ENCODE measurements at regions not wholly inside any gene's neighbourhood (a gene's known extent, or its start where the extent isn't known, plus 50 kb on each side); places are given as distances from the start of the nearest gene placed in this dataset.

DNA sequence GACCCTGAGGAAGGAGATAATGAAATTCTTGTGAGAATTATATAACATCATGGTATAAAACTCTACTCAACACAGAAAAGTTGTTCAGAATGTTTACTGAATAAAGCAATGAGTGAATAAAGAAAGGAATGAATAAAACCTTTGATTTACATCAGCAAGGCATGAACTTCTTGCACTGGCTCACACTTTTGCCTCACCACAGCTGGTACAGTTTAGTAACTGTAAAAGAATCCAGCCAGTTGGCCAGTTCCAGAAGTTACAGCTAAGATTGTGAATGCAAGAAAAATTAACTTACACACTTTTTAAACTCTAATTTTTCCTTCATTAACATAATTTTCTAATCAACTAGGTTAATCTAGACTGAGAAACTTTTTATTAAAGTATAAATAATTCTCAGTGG lies 490.9 kb downstream of the NFIB start:
- POLR2A ChIA-PET = no interaction called here
- H3K27ac ChIP-seq (ENCODE audit: extremely low read depth, low read depth, low read length) = no peak overlapping the region
- no peaks in the 10 kb centered on the region for H3K9me3 ChIP-seq (ENCODE audit: control insufficient read depth, insufficient read depth, low read depth, low read length)
- H3K4me1 ChIP-seq (ENCODE audit: control insufficient read depth, insufficient read depth, low read length) = no peaks in the 10 kb centered on the region
- TF ChIP-seq ZNF132 (tag by site-specific recombination; IDR thresholded peaks at IDR 0.05; ENCODE audit: borderline replicate concordance) = no peak
- TF ChIP-seq ZNF202 (tag by site-specific recombination; IDR thresholded peaks at IDR 0.05; ENCODE audit: borderline replicate concordance) = no peak
- TF ChIP-seq, protein P1, sequence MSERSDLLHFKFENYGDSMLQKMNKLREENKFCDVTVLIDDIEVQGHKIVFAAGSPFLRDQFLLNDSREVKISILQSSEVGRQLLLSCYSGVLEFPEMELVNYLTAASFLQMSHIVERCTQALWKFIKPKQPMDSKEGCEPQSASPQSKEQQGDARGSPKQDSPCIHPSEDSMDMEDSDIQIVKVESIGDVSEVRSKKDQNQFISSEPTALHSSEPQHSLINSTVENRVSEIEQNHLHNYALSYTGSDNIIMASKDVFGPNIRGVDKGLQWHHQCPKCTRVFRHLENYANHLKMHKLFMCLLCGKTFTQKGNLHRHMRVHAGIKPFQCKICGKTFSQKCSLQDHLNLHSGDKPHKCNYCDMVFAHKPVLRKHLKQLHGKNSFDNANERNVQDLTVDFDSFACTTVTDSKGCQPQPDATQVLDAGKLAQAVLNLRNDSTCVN (tag by site-specific recombination; optimal IDR thresholded peaks at IDR 0.05) = no peak
- no peak for TF ChIP-seq GLIS1 (tag by site-specific recombination; IDR thresholded peaks at IDR 0.05)
- no peak for TF ChIP-seq ZNF777 (tag by site-specific recombination; IDR thresholded peaks at IDR 0.05; ENCODE audit: borderline replicate concordance)
- no peak for TF ChIP-seq ZNF214 (tag by site-specific recombination; IDR thresholded peaks at IDR 0.05; ENCODE audit: borderline replicate concordance)
- TF ChIP-seq ZNF19 (tag by site-specific recombination; IDR thresholded peaks at IDR 0.05; ENCODE audit: low read depth) = no peak
- TF ChIP-seq, protein P2, sequence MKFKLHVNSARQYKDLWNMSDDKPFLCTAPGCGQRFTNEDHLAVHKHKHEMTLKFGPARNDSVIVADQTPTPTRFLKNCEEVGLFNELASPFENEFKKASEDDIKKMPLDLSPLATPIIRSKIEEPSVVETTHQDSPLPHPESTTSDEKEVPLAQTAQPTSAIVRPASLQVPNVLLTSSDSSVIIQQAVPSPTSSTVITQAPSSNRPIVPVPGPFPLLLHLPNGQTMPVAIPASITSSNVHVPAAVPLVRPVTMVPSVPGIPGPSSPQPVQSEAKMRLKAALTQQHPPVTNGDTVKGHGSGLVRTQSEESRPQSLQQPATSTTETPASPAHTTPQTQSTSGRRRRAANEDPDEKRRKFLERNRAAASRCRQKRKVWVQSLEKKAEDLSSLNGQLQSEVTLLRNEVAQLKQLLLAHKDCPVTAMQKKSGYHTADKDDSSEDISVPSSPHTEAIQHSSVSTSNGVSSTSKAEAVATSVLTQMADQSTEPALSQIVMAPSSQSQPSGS (tag by site-specific recombination; IDR thresholded peaks at IDR 0.05; ENCODE audit: low read depth) = no peak
- TF ChIP-seq ZNF768 (tag by site-specific recombination; IDR thresholded peaks at IDR 0.05) = no peak
- TF ChIP-seq ZNF658 (tag by site-specific recombination; IDR thresholded peaks at IDR 0.05) = no peak
- TF ChIP-seq, protein P3, sequence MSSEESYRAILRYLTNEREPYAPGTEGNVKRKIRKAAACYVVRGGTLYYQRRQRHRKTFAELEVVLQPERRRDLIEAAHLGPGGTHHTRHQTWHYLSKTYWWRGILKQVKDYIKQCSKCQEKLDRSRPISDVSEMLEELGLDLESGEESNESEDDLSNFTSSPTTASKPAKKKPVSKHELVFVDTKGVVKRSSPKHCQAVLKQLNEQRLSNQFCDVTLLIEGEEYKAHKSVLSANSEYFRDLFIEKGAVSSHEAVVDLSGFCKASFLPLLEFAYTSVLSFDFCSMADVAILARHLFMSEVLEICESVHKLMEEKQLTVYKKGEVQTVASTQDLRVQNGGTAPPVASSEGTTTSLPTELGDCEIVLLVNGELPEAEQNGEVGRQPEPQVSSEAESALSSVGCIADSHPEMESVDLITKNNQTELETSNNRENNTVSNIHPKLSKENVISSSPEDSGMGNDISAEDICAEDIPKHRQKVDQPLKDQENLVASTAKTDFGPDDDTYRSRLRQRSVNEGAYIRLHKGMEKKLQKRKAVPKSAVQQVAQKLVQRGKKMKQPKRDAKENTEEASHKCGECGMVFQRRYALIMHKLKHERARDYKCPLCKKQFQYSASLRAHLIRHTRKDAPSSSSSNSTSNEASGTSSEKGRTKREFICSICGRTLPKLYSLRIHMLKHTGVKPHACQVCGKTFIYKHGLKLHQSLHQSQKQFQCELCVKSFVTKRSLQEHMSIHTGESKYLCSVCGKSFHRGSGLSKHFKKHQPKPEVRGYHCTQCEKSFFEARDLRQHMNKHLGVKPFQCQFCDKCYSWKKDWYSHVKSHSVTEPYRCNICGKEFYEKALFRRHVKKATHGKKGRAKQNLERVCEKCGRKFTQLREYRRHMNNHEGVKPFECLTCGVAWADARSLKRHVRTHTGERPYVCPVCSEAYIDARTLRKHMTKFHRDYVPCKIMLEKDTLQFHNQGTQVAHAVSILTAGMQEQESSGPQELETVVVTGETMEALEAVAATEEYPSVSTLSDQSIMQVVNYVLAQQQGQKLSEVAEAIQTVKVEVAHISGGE (tag by site-specific recombination; conservative IDR thresholded peaks at IDR 0.05; ENCODE audit: low read depth) = no peak
- TF ChIP-seq ZNF521 (tag by site-specific recombination; IDR thresholded peaks at IDR 0.05) = no peak
- TF ChIP-seq, protein P4, sequence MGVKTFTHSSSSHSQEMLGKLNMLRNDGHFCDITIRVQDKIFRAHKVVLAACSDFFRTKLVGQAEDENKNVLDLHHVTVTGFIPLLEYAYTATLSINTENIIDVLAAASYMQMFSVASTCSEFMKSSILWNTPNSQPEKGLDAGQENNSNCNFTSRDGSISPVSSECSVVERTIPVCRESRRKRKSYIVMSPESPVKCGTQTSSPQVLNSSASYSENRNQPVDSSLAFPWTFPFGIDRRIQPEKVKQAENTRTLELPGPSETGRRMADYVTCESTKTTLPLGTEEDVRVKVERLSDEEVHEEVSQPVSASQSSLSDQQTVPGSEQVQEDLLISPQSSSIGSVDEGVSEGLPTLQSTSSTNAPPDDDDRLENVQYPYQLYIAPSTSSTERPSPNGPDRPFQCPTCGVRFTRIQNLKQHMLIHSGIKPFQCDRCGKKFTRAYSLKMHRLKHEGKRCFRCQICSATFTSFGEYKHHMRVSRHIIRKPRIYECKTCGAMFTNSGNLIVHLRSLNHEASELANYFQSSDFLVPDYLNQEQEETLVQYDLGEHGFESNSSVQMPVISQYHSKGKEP (tag by site-specific recombination; IDR thresholded peaks at IDR 0.05) = no peak
- no peak for TF ChIP-seq BCL11A (tag by site-specific recombination; IDR thresholded peaks at IDR 0.05; ENCODE audit: low read depth)
- TF ChIP-seq, protein P5, sequence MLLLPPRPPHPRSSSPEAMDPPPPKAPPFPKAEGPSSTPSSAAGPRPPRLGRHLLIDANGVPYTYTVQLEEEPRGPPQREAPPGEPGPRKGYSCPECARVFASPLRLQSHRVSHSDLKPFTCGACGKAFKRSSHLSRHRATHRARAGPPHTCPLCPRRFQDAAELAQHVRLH (tag by site-specific recombination; IDR thresholded peaks at IDR 0.05) = no peak
- H3K36me3 ChIP-seq (ENCODE audit: control insufficient read depth in 2 of 2, insufficient read depth in 1 of 2, low read length in 2 of 2) = no peaks in the 10 kb centered on the region
- CTCF ChIA-PET = interaction anchor here (0.6 to 0.9 kb wide), 2 partner anchors 212 to 1121 kb away, joined by 3 read pairs; no protein-coding TSS in a partner anchor
- H3K4me3 ChIP-seq (ENCODE audit: low read depth, low read length) = no peak overlapping the region

DNA sequence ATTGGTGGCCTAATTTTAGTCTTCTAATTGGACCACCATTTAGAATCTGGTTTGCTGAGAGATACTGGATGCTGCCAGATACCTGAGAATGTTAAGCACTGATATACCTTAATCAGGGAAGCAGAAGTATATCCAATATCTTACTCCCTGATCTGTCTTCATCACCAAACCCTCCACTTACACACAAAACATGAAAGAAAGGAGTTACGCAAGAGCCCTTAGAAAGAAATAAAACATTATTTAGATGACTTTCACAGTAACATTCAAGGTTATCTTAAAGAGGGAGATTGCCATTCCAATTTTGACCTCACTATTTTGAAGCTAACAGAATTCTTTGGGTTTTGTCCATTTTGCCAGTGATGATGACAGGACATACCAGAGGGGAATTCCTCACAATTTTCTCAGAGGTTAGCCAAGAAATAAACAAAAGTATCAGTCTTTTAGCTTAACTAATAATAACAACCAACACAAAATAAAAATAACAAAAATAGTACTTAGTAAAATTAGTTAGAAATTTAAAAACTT lies 496.1 kb downstream of the NFIB start:
- H3K9me3 ChIP-seq (ENCODE audit: control insufficient read depth, insufficient read depth, low read depth, low read length) = no peaks in the 10 kb centered on the region
- no peaks in the 10 kb centered on the region for H3K36me3 ChIP-seq (ENCODE audit: control insufficient read depth in 2 of 2, insufficient read depth in 1 of 2, low read length in 2 of 2)
- ChIA-PET CTCF (interaction anchor here (0.7 kb wide), 1 partner anchor 29 kb away, joined by 5 read pairs; no protein-coding TSS in a partner anchor), POLR2A (no interaction called here)
- TF ChIP-seq, protein P6, sequence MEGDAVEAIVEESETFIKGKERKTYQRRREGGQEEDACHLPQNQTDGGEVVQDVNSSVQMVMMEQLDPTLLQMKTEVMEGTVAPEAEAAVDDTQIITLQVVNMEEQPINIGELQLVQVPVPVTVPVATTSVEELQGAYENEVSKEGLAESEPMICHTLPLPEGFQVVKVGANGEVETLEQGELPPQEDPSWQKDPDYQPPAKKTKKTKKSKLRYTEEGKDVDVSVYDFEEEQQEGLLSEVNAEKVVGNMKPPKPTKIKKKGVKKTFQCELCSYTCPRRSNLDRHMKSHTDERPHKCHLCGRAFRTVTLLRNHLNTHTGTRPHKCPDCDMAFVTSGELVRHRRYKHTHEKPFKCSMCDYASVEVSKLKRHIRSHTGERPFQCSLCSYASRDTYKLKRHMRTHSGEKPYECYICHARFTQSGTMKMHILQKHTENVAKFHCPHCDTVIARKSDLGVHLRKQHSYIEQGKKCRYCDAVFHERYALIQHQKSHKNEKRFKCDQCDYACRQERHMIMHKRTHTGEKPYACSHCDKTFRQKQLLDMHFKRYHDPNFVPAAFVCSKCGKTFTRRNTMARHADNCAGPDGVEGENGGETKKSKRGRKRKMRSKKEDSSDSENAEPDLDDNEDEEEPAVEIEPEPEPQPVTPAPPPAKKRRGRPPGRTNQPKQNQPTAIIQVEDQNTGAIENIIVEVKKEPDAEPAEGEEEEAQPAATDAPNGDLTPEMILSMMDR (tag by site-specific recombination; IDR thresholded peaks at IDR 0.05) = no peak
- TF ChIP-seq KLF9 (tag by site-specific recombination; IDR thresholded peaks at IDR 0.05; ENCODE audit: low read depth) = no peak
- TF ChIP-seq, protein P4 (tag by site-specific recombination; IDR thresholded peaks at IDR 0.05) = no peak
- no peak for TF ChIP-seq ZNF112 (tag by site-specific recombination; IDR thresholded peaks at IDR 0.05)
- no peak for TF ChIP-seq ZNF768 (tag by site-specific recombination; IDR thresholded peaks at IDR 0.05)
- TF ChIP-seq REPIN1 (tag by site-specific recombination; IDR thresholded peaks at IDR 0.05; ENCODE audit: low read depth) = no peak
- H3K4me1 ChIP-seq (ENCODE audit: control insufficient read depth, insufficient read depth, low read length) = no peaks in the 10 kb centered on the region
- H3K27ac ChIP-seq (ENCODE audit: extremely low read depth, low read depth, low read length) = no peak overlapping the region
- no peak overlapping the region for H3K4me3 ChIP-seq (ENCODE audit: low read depth, low read length)

Measured in HEK293 (cell line).